Tibial artery (tissue), 4 donors: ENCODE measurements at regions not wholly inside any gene's neighbourhood (a gene's known extent, or its start where the extent isn't known, plus 50 kb on each side); places are given as distances from the start of the nearest gene placed in this dataset.

Experiments used
- DNase-seq, 2 donors: peaks; one replicate each; pipeline ENCODE4 v3.0.0-alpha.2; 2019
- H3K27ac ChIP-seq, 2 donors: fragments of 200-600 bp; sonication (generic) in 1 of 2; 1 replicate in 1 of 2; 2 replicates in 1 of 2; pipeline ENCODE4 v1.5.1; 2018 to 2019; ENCODE audit warnings: mild to moderate bottlenecking in 1 of 2
- H3K27me3 ChIP-seq, 2 donors: fragments of 200-600 bp; sonication (generic) in 1 of 2; one replicate each; pipeline versions ENCODE4 v1.5.1 to v1.6.0; 2016 to 2019
- H3K36me3 ChIP-seq, 3 donors: fragments of 200-600 bp; sonication (generic) in 2 of 3; one replicate each; pipeline ENCODE4 v1.5.1; 2016 to 2019; ENCODE audit warnings: mild to moderate bottlenecking in 2 of 3
- H3K4me1 ChIP-seq, 4 donors: fragments of 200-600 bp; sonication (generic) in 2 of 4; 1 replicate in 3 of 4; 2 replicates in 1 of 4; pipeline ENCODE4 v1.5.1; 2016 to 2019
- H3K4me3 ChIP-seq, 2 donors: fragments of 200-600 bp; sonication (generic) in 1 of 2; 1 replicate in 1 of 2; 2 replicates in 1 of 2; pipeline ENCODE4 v1.5.1; 2018 to 2019; ENCODE audit warnings: mild to moderate bottlenecking in 2 of 2
- H3K9me3 ChIP-seq, 3 donors: fragments of 200-600 bp; sonication (generic) in 1 of 3; one replicate each; pipeline ENCODE4 v1.5.1; 2016 to 2019
- intact Hi-C: fragments of 100-400 bp; cut with DNase I; formaldehyde crosslinking; loops from one replicate; pipeline ENCODE4 v1.15.0; 2023; ENCODE audit warnings: low total_unique reads
- TF ChIP-seq, protein P1 (sequence below), 2 experiments: fragments of 200-600 bp in 1 of 2; fragments of 450-650 bp in 1 of 2; IDR thresholded peaks; one replicate each; pipeline ENCODE4 v1.5.1; 2017 to 2019; ENCODE audit warnings: antibody characterized with exemption in 2 of 2, mild to moderate bottlenecking in 1 of 2, moderate library complexity in 1 of 2

DNA sequence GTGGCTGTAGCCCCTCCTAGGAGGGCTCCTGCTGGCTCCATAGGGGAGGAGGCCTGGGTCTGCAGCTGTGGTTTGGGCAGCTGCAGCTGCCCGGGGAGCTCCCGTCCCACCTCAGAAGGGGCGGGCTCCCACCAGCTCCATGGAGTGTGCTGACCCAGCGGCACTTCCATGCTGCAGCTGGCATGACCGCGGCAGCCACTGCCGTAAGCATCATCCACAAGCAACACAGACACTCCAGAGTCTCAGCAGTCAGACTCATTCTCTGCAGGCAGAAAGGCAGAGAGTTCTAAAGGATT, 660.1 kb upstream of the RAB6C start:
- DNase-seq: no peak
- intact Hi-C loops: no loop called here
- Histone ChIP-seq H3K36me3 (no peaks in the 10 kb centered on the region), H3K27me3 (no peaks in the 10 kb centered on the region), H3K27ac (no peak overlapping the region), H3K9me3 (no peaks in the 10 kb centered on the region), H3K4me3 (no peak overlapping the region), H3K4me1 (no peaks in the 10 kb centered on the region)
- TF ChIP-seq, protein P1, sequence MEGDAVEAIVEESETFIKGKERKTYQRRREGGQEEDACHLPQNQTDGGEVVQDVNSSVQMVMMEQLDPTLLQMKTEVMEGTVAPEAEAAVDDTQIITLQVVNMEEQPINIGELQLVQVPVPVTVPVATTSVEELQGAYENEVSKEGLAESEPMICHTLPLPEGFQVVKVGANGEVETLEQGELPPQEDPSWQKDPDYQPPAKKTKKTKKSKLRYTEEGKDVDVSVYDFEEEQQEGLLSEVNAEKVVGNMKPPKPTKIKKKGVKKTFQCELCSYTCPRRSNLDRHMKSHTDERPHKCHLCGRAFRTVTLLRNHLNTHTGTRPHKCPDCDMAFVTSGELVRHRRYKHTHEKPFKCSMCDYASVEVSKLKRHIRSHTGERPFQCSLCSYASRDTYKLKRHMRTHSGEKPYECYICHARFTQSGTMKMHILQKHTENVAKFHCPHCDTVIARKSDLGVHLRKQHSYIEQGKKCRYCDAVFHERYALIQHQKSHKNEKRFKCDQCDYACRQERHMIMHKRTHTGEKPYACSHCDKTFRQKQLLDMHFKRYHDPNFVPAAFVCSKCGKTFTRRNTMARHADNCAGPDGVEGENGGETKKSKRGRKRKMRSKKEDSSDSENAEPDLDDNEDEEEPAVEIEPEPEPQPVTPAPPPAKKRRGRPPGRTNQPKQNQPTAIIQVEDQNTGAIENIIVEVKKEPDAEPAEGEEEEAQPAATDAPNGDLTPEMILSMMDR (IDR thresholded peaks at IDR 0.05): no peak

DNA sequence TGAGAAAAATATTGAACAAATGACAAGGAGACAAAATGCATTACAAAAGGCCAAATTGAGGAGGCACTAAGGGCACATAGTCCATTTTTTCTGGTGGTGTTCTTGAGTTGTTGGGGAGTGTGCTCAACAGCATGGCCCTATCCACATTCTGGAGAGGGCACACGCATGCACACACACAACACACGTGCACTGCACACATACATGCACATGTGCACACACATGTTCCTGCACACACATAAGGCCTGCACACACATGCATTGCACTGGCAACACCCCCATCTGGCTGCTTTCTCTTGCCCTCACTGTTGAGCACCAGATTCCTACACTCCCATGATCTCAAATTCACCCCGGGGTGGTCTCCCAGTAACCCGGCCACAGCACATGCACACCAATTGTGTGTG, 659.2 kb upstream of the RAB6C start:
- Histone ChIP-seq H3K27ac (no peak overlapping the region), H3K27me3 (no peaks in the 10 kb centered on the region), H3K4me3 (no peak overlapping the region), H3K9me3 (no peaks in the 10 kb centered on the region), H3K36me3 (no peaks in the 10 kb centered on the region), H3K4me1 (no peaks in the 10 kb centered on the region)
- intact Hi-C loops: no loop called here
- DNase-seq: no peak
- TF ChIP-seq, protein P1 (IDR thresholded peaks at IDR 0.05): no peak

DNA sequence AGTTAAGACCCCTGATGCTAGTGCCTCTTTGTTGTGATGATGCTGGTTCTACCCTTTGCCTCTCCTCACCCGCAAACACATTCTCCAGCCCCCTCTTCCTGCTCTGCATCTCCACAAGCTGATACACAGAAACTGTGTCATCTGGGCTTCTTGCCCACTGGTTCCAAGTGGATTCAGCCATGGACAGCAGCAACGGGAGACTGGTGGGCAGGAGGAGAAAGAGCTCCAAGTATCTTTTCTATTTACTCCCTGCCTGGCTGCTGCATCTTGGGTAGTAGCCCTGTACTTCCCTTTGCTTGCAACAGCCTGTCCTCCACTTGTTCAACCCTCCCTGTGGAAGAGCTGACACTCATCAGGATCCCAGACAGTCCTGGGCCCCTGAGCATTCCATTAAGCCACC, 655.1 kb upstream of the RAB6C start:
- no peak overlapping the region for H3K27ac ChIP-seq

DNA sequence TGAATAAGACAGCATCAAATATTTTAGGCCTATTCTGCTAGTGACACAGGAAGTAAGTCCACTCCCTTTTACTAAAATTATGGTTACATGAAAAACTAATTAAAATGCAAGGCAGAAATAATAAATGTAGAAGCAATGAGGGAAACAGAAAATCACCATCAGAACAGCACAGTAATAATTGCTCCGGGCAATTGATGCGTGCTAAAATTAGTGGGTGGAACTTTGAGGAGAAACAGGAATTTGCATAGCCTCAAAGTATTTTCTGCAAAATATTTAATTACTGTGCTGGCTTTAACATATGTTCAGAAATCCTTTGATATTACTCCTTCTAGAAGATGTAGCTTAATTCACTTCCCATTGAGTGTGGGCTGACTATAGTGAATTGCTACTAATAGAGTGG, 654.3 kb upstream of the RAB6C start:
- TF ChIP-seq, protein P1 (IDR thresholded peaks at IDR 0.05): no peak
- intact Hi-C loops: no loop called here

More for the DNA sequence above, 655.1 kb upstream of the RAB6C start:
- TF ChIP-seq, protein P1 (IDR thresholded peaks at IDR 0.05): no peak
- Histone ChIP-seq H3K4me1 (no peaks in the 10 kb centered on the region), H3K4me3 (no peak overlapping the region), H3K9me3 (no peaks in the 10 kb centered on the region), H3K27me3 (no peaks in the 10 kb centered on the region), H3K36me3 (no peaks in the 10 kb centered on the region)
- DNase-seq: no peak
- intact Hi-C loops: no loop called here

DNA sequence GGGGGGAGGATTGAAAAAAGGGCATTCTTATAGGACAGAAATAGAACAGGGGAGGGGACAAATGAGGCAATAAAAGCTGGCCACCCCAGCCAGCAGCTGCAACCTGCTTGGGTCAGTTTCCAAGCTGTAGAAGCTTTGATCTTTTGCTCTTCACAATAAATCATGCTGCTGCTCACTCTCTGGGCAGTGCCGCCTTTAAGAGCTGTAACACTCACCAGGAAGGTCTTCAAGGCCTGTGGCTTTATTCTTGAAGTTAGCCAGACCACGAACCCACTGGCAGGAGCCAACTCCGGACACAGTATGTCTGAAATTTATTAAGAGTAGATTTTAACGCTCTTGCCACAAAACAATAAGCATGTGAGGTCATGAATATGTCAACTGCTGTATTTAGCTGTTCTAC, 649.9 kb upstream of the RAB6C start:
- intact Hi-C loops: no loop called here
- no peak for DNase-seq

More for the DNA sequence above, 654.3 kb upstream of the RAB6C start:
- no peaks in the 10 kb centered on the region for H3K4me1 ChIP-seq
- no peaks in the 10 kb centered on the region for H3K36me3 ChIP-seq
- no peaks in the 10 kb centered on the region for H3K27me3 ChIP-seq
- DNase-seq: no peak
- no peak overlapping the region for H3K4me3 ChIP-seq
- H3K27ac ChIP-seq: no peak overlapping the region
- H3K9me3 ChIP-seq: no peaks in the 10 kb centered on the region

DNA sequence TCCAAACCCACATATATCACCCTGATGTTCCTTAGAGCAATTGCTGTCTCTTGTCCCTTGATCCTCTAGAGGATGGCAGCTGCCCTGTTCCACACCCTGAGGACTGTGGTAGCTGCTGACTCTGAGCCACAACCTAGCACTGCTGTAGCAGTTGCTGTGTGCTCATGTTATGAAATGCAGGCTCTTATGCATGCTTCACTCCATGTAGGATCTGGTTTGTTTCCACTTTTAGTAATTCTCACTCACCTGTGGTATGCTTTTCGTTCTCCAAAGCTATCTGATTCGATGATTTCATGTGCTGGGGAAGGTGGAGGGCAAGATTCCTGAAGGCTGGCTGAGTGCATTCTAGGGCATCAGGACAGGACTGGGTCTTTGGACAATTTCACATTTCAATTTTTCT, 649.0 kb upstream of the RAB6C start:
- Histone ChIP-seq H3K27me3 (no peaks in the 10 kb centered on the region), H3K4me3 (no peak overlapping the region), H3K27ac (no peak overlapping the region), H3K36me3 (no peaks in the 10 kb centered on the region), H3K4me1 (peaks cover 0 to 20% (median 8%) of the 10 kb centered on the region in 4 donors), H3K9me3 (no peaks in the 10 kb centered on the region)
- TF ChIP-seq, protein P1 (IDR thresholded peaks at IDR 0.05): no peak
- intact Hi-C loops: no loop called here
- DNase-seq: no peak

More for the DNA sequence above, 649.9 kb upstream of the RAB6C start:
- Histone ChIP-seq H3K27ac (no peak overlapping the region), H3K27me3 (no peaks in the 10 kb centered on the region), H3K4me1 (peaks cover 0 to 12% (median 4%) of the 10 kb centered on the region in 4 donors), H3K4me3 (no peak overlapping the region), H3K9me3 (no peaks in the 10 kb centered on the region), H3K36me3 (no peaks in the 10 kb centered on the region)
- TF ChIP-seq, protein P1 (IDR thresholded peaks at IDR 0.05): no peak
